ENCODE measurements at regions not wholly inside any gene's neighbourhood (a gene's known extent, or its start where the extent isn't known, plus 50 kb on each side); places are given as distances from the start of the nearest gene placed in this dataset.

DNA sequence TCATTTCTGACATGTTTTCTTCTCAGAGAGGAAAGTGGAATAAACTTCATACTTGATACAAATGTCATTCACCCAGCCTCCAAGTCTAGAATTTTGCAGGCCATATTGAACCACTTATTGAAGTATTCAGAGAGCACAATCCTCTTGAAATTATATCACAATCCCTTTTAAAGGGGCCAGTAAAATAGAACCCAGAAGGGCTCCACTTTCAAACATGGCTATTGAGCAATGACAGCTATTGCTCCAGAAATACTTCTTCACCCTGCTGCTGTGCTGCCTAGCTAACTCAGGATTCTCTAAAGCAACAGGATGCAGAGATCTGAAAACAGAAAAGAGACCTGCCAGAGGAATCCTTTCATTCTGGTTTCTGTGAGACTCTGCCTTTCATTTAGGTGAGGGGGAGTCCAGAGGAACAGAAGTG is 275.0 kb upstream of the CDH5 start:
- TF ChIP-seq, protein P1, sequence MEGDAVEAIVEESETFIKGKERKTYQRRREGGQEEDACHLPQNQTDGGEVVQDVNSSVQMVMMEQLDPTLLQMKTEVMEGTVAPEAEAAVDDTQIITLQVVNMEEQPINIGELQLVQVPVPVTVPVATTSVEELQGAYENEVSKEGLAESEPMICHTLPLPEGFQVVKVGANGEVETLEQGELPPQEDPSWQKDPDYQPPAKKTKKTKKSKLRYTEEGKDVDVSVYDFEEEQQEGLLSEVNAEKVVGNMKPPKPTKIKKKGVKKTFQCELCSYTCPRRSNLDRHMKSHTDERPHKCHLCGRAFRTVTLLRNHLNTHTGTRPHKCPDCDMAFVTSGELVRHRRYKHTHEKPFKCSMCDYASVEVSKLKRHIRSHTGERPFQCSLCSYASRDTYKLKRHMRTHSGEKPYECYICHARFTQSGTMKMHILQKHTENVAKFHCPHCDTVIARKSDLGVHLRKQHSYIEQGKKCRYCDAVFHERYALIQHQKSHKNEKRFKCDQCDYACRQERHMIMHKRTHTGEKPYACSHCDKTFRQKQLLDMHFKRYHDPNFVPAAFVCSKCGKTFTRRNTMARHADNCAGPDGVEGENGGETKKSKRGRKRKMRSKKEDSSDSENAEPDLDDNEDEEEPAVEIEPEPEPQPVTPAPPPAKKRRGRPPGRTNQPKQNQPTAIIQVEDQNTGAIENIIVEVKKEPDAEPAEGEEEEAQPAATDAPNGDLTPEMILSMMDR (IDR thresholded peaks at IDR 0.05 in 2 of 3, conservative IDR thresholded peaks at IDR 0.05 in 1 of 3; ENCODE audit: borderline replicate concordance in 1 of 3, insufficient read depth in 1 of 3, low read depth in 2 of 3, low read length in 2 of 3): no peak
- TF ChIP-seq EGR1 (IDR thresholded peaks at IDR 0.05; ENCODE audit: low read depth): no peak
- no peak for TF ChIP-seq POLR2A (IDR thresholded peaks at IDR 0.05; ENCODE audit: borderline replicate concordance, extremely low read depth, insufficient read depth, insufficient read length)
- no peak for TF ChIP-seq EZH2 (IDR thresholded peaks at IDR 0.05)
- TF ChIP-seq, protein P2, sequence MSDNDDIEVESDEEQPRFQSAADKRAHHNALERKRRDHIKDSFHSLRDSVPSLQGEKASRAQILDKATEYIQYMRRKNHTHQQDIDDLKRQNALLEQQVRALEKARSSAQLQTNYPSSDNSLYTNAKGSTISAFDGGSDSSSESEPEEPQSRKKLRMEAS (IDR thresholded peaks at IDR 0.05): no peak
- TF ChIP-seq SRF (IDR thresholded peaks at IDR 0.05; ENCODE audit: low read depth): no peak
- TF ChIP-seq POLR2AphosphoS5 (IDR thresholded peaks at IDR 0.05; ENCODE audit: low read depth, low read length): no peak
- TF ChIP-seq, protein P3, sequence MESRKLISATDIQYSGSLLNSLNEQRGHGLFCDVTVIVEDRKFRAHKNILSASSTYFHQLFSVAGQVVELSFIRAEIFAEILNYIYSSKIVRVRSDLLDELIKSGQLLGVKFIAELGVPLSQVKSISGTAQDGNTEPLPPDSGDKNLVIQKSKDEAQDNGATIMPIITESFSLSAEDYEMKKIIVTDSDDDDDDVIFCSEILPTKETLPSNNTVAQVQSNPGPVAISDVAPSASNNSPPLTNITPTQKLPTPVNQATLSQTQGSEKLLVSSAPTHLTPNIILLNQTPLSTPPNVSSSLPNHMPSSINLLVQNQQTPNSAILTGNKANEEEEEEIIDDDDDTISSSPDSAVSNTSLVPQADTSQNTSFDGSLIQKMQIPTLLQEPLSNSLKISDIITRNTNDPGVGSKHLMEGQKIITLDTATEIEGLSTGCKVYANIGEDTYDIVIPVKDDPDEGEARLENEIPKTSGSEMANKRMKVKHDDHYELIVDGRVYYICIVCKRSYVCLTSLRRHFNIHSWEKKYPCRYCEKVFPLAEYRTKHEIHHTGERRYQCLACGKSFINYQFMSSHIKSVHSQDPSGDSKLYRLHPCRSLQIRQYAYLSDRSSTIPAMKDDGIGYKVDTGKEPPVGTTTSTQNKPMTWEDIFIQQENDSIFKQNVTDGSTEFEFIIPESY (IDR thresholded peaks at IDR 0.05; ENCODE audit: extremely low read depth, insufficient replicate concordance, low read length): no peak
- TF ChIP-seq CBX3 (IDR thresholded peaks at IDR 0.05; ENCODE audit: low read depth): no peak
- TF ChIP-seq, protein P4, sequence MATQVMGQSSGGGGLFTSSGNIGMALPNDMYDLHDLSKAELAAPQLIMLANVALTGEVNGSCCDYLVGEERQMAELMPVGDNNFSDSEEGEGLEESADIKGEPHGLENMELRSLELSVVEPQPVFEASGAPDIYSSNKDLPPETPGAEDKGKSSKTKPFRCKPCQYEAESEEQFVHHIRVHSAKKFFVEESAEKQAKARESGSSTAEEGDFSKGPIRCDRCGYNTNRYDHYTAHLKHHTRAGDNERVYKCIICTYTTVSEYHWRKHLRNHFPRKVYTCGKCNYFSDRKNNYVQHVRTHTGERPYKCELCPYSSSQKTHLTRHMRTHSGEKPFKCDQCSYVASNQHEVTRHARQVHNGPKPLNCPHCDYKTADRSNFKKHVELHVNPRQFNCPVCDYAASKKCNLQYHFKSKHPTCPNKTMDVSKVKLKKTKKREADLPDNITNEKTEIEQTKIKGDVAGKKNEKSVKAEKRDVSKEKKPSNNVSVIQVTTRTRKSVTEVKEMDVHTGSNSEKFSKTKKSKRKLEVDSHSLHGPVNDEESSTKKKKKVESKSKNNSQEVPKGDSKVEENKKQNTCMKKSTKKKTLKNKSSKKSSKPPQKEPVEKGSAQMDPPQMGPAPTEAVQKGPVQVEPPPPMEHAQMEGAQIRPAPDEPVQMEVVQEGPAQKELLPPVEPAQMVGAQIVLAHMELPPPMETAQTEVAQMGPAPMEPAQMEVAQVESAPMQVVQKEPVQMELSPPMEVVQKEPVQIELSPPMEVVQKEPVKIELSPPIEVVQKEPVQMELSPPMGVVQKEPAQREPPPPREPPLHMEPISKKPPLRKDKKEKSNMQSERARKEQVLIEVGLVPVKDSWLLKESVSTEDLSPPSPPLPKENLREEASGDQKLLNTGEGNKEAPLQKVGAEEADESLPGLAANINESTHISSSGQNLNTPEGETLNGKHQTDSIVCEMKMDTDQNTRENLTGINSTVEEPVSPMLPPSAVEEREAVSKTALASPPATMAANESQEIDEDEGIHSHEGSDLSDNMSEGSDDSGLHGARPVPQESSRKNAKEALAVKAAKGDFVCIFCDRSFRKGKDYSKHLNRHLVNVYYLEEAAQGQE (IDR thresholded peaks at IDR 0.05; ENCODE audit: low read depth): no peak
